WTC11 (cell line): ENCODE measurements at regions not wholly inside any gene's neighbourhood (a gene's known extent, or its start where the extent isn't known, plus 50 kb on each side); places are given as distances from the start of the nearest gene placed in this dataset.

Experiments
- ATAC-seq: fragments of 200-7000 bp; cut with Tn5 transposase; 2 replicates; pipeline ENCODE4 v1.10.0; 2021; ENCODE audit warnings: mild to moderate bottlenecking, moderate library complexity
- CTCF ChIA-PET: fragments of 300-600 bp; sonication (Branson Sonifier 250); formaldehyde crosslinking; loops from one replicate; lab custom pipeline; 2021; ENCODE audit warnings: antibody characterized with exemption; lab: Charles Lee
- POLR2A ChIA-PET: fragments of 350-600 bp; sonication (Branson Sonifier 250); formaldehyde crosslinking; loops from one replicate; lab custom pipeline; 2021; ENCODE audit warnings: antibody characterized with exemption; lab: Charles Lee
- DNase-seq: peaks from one replicate; pipeline ENCODE4 v3.0.0; 2021; ENCODE audit warnings: low spot score
- H3K27ac Mint-ChIP-seq: 2 replicates; pipeline ENCODE4 v1.8.0; 2021; ENCODE audit warnings: mixed read lengths
- H3K27me3 Mint-ChIP-seq: 2 replicates; pipeline ENCODE4 v1.8.0; 2021; ENCODE audit warnings: low read depth, mild to moderate bottlenecking, moderate library complexity, mixed read lengths
- H3K36me3 Mint-ChIP-seq: 2 replicates; pipeline ENCODE4 v1.8.0; 2021; ENCODE audit warnings: mixed read lengths
- H3K4me1 Mint-ChIP-seq: 2 replicates; pipeline ENCODE4 v1.8.0; 2022; ENCODE audit warnings: mixed read lengths
- H3K4me3 Mint-ChIP-seq: 2 replicates; pipeline ENCODE4 v1.8.0; 2021; ENCODE audit warnings: mild to moderate bottlenecking, moderate library complexity, mixed read lengths
- H3K9me3 Mint-ChIP-seq: 2 replicates; pipeline ENCODE4 v1.8.0; 2021; ENCODE audit warnings: mixed read lengths
- CBFB ChIP-seq: sonication (generic); formaldehyde crosslinking; IDR thresholded peaks from 2 replicates; pipeline ENCODE4 v1.8.1; 2022; ENCODE audit warnings: mild to moderate bottlenecking, low read depth, missing genetic modification reagents
- E2F5 ChIP-seq: sonication (generic); formaldehyde crosslinking; IDR thresholded peaks from 2 replicates; pipeline ENCODE4 v1.8.1; 2022; ENCODE audit warnings: mild to moderate bottlenecking, moderate library complexity, missing genetic modification reagents
- ERG ChIP-seq: fragments of 250-450 bp; sonication (Bioruptor Pico); IDR thresholded peaks from 2 replicates; pipeline ENCODE4 v1.8.0; 2021; ENCODE audit warnings: mild to moderate bottlenecking
- ESRRA ChIP-seq: sonication (generic); formaldehyde crosslinking; IDR thresholded peaks from 2 replicates; pipeline ENCODE4 v1.8.1; 2022; ENCODE audit warnings: mild to moderate bottlenecking, missing genetic modification reagents, borderline replicate concordance
- ETV6 ChIP-seq: sonication (generic); formaldehyde crosslinking; IDR thresholded peaks from 2 replicates; pipeline ENCODE4 v1.8.1; 2022; ENCODE audit warnings: mild to moderate bottlenecking, missing genetic modification reagents
- FOXP4 ChIP-seq: sonication (generic); formaldehyde crosslinking; IDR thresholded peaks from 2 replicates; pipeline ENCODE4 v1.8.0; 2022; ENCODE audit warnings: mild to moderate bottlenecking, missing genetic modification reagents
- GABPB1 ChIP-seq: sonication (generic); formaldehyde crosslinking; IDR thresholded peaks from 2 replicates; pipeline ENCODE4 v1.8.1; 2023; ENCODE audit warnings: mild to moderate bottlenecking, missing genetic modification reagents
- JUN ChIP-seq: sonication (generic); formaldehyde crosslinking; IDR thresholded peaks from 2 replicates; pipeline ENCODE4 v1.8.0; 2023; ENCODE audit warnings: mild to moderate bottlenecking, missing genetic modification reagents
- MAX ChIP-seq: sonication (generic); formaldehyde crosslinking; IDR thresholded peaks from 2 replicates; pipeline ENCODE4 v1.8.0; 2022; ENCODE audit warnings: mild to moderate bottlenecking, missing genetic modification reagents
- MXD4 ChIP-seq: fragments of 250-450 bp; sonication (Bioruptor Pico); IDR thresholded peaks from 2 replicates; pipeline ENCODE4 v1.8.0; 2021; ENCODE audit warnings: mild to moderate bottlenecking, moderate library complexity, borderline replicate concordance
- NFATC4 ChIP-seq: fragments of 250-450 bp; sonication (Bioruptor Pico); IDR thresholded peaks from 2 replicates; pipeline ENCODE4 v1.9.0; 2021; ENCODE audit warnings: mild to moderate bottlenecking
- NR1H2 ChIP-seq: sonication (generic); formaldehyde crosslinking; IDR thresholded peaks from 2 replicates; pipeline ENCODE4 v1.9.0; 2021; ENCODE audit warnings: mild to moderate bottlenecking, moderate library complexity, missing genetic modification reagents
- RELA ChIP-seq: sonication (generic); formaldehyde crosslinking; IDR thresholded peaks from 2 replicates; pipeline ENCODE4 v1.8.1; 2022; ENCODE audit warnings: missing genetic modification reagents, mild to moderate bottlenecking, borderline replicate concordance
- RORB ChIP-seq: fragments of 250-450 bp; sonication (Bioruptor Pico); IDR thresholded peaks from 2 replicates; pipeline ENCODE4 v1.9.0; 2021; ENCODE audit warnings: mild to moderate bottlenecking
- TP53 ChIP-seq: sonication (generic); formaldehyde crosslinking; IDR thresholded peaks from 2 replicates; pipeline ENCODE4 v1.8.1; 2023; ENCODE audit warnings: mild to moderate bottlenecking, missing genetic modification reagents
- USF2 ChIP-seq: sonication (generic); formaldehyde crosslinking; IDR thresholded peaks from 2 replicates; pipeline ENCODE4 v1.8.1; 2023; ENCODE audit warnings: mild to moderate bottlenecking, missing genetic modification reagents, moderate library complexity
- ZBTB21 ChIP-seq: sonication (generic); formaldehyde crosslinking; IDR thresholded peaks from 2 replicates; pipeline ENCODE4 v1.8.1; 2023; ENCODE audit warnings: mild to moderate bottlenecking, missing genetic modification reagents, borderline replicate concordance
- ZBTB43 ChIP-seq: sonication (generic); formaldehyde crosslinking; IDR thresholded peaks from 2 replicates; pipeline ENCODE4 v1.8.1; 2023; ENCODE audit warnings: mild to moderate bottlenecking, missing genetic modification reagents
- ZNF121 ChIP-seq: sonication (generic); formaldehyde crosslinking; IDR thresholded peaks from 2 replicates; pipeline ENCODE4 v1.8.0; 2023; ENCODE audit warnings: missing genetic modification reagents
- ZNF263 ChIP-seq: sonication (generic); formaldehyde crosslinking; IDR thresholded peaks from 2 replicates; pipeline ENCODE4 v1.8.1; 2022; ENCODE audit warnings: low read depth, mild to moderate bottlenecking, moderate library complexity, missing genetic modification reagents
- ZNF425 ChIP-seq: fragments of 250-450 bp; sonication (Bioruptor Pico); conservative IDR thresholded peaks from 2 replicates; pipeline ENCODE4 v1.9.0; 2021; ENCODE audit warnings: mild to moderate bottlenecking
- ZNF671 ChIP-seq: fragments of 250-450 bp; sonication (Bioruptor Pico); IDR thresholded peaks from 2 replicates; pipeline ENCODE4 v1.8.0; 2021; ENCODE audit warnings: mild to moderate bottlenecking

- Mint-ChIP-seq H3K4me1 (no peaks in the 10 kb centered on the region), H3K27ac (no peak overlapping the region)
- TF ChIP-seq GABPB1 (CRISPR knock-in tag) (no peak), ERG (CRISPR knock-in tag) (no peak), MAX (no peak), ZNF671 (CRISPR knock-in tag) (no peak), TP53 (CRISPR knock-in tag) (no peak), RELA (CRISPR knock-in tag) (no peak), ESRRA (CRISPR knock-in tag) (no peak)
- TF ChIP-seq, all 79 proteins: peak for 0
- ChIA-PET POLR2A (no interaction called here), CTCF (no interaction called here)
- DNase-seq (no peak), ATAC-seq (no peak)
- peaks cover 21% of the 10 kb centered on the region for H3K9me3 Mint-ChIP-seq
- H3K36me3 Mint-ChIP-seq = peaks cover 5% of the 10 kb centered on the region; the same call in 1 of the 2 replicates
- peaks cover 2% of the 10 kb centered on the region; the same call in 1 of the 2 replicates for H3K27me3 Mint-ChIP-seq
- H3K4me3 Mint-ChIP-seq = no peak overlapping the region
These were observed 595.9 kb downstream of the SMARCA1 start for GRCh38 chrX:128927363-128927762.

GRCh38 chrX:128906753-128907152 lies 616.5 kb downstream of the SMARCA1 start:
- POLR2A ChIA-PET = no interaction called here
- no peaks in the 10 kb centered on the region for H3K9me3 Mint-ChIP-seq
- ATAC-seq = no peak
- H3K4me3 Mint-ChIP-seq = no peak overlapping the region
- DNase-seq = no peak
- no peaks in the 10 kb centered on the region for H3K27me3 Mint-ChIP-seq
- no peak overlapping the region for H3K27ac Mint-ChIP-seq
- CTCF ChIA-PET = no interaction called here
- no peaks in the 10 kb centered on the region for H3K36me3 Mint-ChIP-seq
- 0 out of 2 replicates have a peak, but pooled peaks cover 2% of the 10 kb centered on the region for H3K4me1 Mint-ChIP-seq
- TF ChIP-seq E2F5 (CRISPR knock-in tag) (no peak), JUN (CRISPR knock-in tag) (no peak), ETV6 (CRISPR knock-in tag) (no peak), USF2 (CRISPR knock-in tag) (no peak), ZBTB43 (CRISPR knock-in tag) (no peak), ZNF121 (CRISPR knock-in tag) (no peak), RELA (CRISPR knock-in tag) (no peak), MXD4 (CRISPR knock-in tag) (no peak), ZBTB21 (CRISPR knock-in tag) (no peak), ZNF263 (CRISPR knock-in tag) (no peak), FOXP4 (no peak), NR1H2 (CRISPR knock-in tag) (no peak), ZNF425 (CRISPR knock-in tag) (no peak), NFATC4 (no peak), RORB (CRISPR knock-in tag) (no peak), CBFB (CRISPR knock-in tag) (no peak)
